ENCODE measurements at regions not wholly inside any gene's neighbourhood (a gene's known extent, or its start where the extent isn't known, plus 50 kb on each side); places are given as distances from the start of the nearest gene placed in this dataset.
"Not testable (repeated sequence)": the region's sequence is repeated elsewhere in the genome, so short reads cannot be mapped to it uniquely, and the experiment has no call there.

GRCh38 chr15:81785679-81786078, 260.1 kb downstream of the MEX3B start:
- Histone ChIP-seq H3K36me3 (ENCODE audit: insufficient read depth, low read length) (no peaks in the 10 kb centered on the region; the same call in 1 of the 2 replicates), H3K4me3 (ENCODE audit: low read length) (no peak overlapping the region), H3K9me3 (ENCODE audit: insufficient read depth, low read depth, low read length) (no peaks in the 10 kb centered on the region), H3K4me1 (ENCODE audit: insufficient read depth, low read length) (peaks cover 5% of the 10 kb centered on the region; the same call in 1 of the 2 replicates), H3K27me3 (ENCODE audit: insufficient read depth, low read length) (no peaks in the 10 kb centered on the region), H3K9ac (ENCODE audit: low read depth, low read length) (no peak overlapping the region), H3K27ac (ENCODE audit: low read depth, low read length) (no peak overlapping the region)
- WGBS: 91% methylated on average over 5 of the region's 5 CpGs

- H3K9ac ChIP-seq (ENCODE audit: low read depth, low read length): no peak overlapping the region
- H3K27ac ChIP-seq (ENCODE audit: low read depth, low read length): no peak overlapping the region
- H3K4me1 ChIP-seq (ENCODE audit: insufficient read depth, low read length): peaks cover 5% of the 10 kb centered on the region; the same call in 1 of the 2 replicates
- H3K27me3 ChIP-seq (ENCODE audit: insufficient read depth, low read length): no peaks in the 10 kb centered on the region
- H3K36me3 ChIP-seq (ENCODE audit: insufficient read depth, low read length): no peaks in the 10 kb centered on the region; the same call in 1 of the 2 replicates
- H3K4me3 ChIP-seq (ENCODE audit: low read length): no peak overlapping the region
- 82% methylated on average over 4 of the region's 4 CpGs for WGBS
- no peaks in the 10 kb centered on the region for H3K9me3 ChIP-seq (ENCODE audit: insufficient read depth, low read depth, low read length)
These were observed 260.6 kb downstream of the MEX3B start for GRCh38 chr15:81785181-81785580.

- no peak overlapping the region for H3K4me3 ChIP-seq (ENCODE audit: low read length)
- no peaks in the 10 kb centered on the region for H3K27me3 ChIP-seq (ENCODE audit: insufficient read depth, low read length)
- H3K27ac ChIP-seq (ENCODE audit: low read depth, low read length): no peak overlapping the region
- H3K9ac ChIP-seq (ENCODE audit: low read depth, low read length): no peak overlapping the region
- no peaks in the 10 kb centered on the region; the same call in 1 of the 2 replicates for H3K36me3 ChIP-seq (ENCODE audit: insufficient read depth, low read length)
- H3K4me1 ChIP-seq (ENCODE audit: insufficient read depth, low read length): peaks cover 5% of the 10 kb centered on the region; the same call in 1 of the 2 replicates
- H3K9me3 ChIP-seq (ENCODE audit: insufficient read depth, low read depth, low read length): no peaks in the 10 kb centered on the region
- 91% methylated on average over 6 of the region's 6 CpGs for WGBS
These were observed 261.1 kb downstream of the MEX3B start for GRCh38 chr15:81784751-81785150.

GRCh38 chr15:81783586-81783985, 262.2 kb downstream of the MEX3B start:
- Histone ChIP-seq H3K27ac (ENCODE audit: low read depth, low read length) (no peak overlapping the region), H3K4me3 (ENCODE audit: low read length) (no peak overlapping the region), H3K4me1 (ENCODE audit: insufficient read depth, low read length) (no peaks in the 10 kb centered on the region), H3K27me3 (ENCODE audit: insufficient read depth, low read length) (no peaks in the 10 kb centered on the region), H3K9me3 (ENCODE audit: insufficient read depth, low read depth, low read length) (no peaks in the 10 kb centered on the region), H3K9ac (ENCODE audit: low read depth, low read length) (no peak overlapping the region), H3K36me3 (ENCODE audit: insufficient read depth, low read length) (no peaks in the 10 kb centered on the region; the same call in 1 of the 2 replicates)
- WGBS: 94% methylated on average over 3 of the region's 3 CpGs

GRCh38 chr15:81783076-81783475, 262.7 kb downstream of the MEX3B start:
- H3K4me3 ChIP-seq (ENCODE audit: low read length): no peak overlapping the region
- no peak overlapping the region for H3K9ac ChIP-seq (ENCODE audit: low read depth, low read length)
- no peaks in the 10 kb centered on the region for H3K27me3 ChIP-seq (ENCODE audit: insufficient read depth, low read length)
- H3K4me1 ChIP-seq (ENCODE audit: insufficient read depth, low read length): no peaks in the 10 kb centered on the region
- no peaks in the 10 kb centered on the region for H3K9me3 ChIP-seq (ENCODE audit: insufficient read depth, low read depth, low read length)
- no peak overlapping the region for H3K27ac ChIP-seq (ENCODE audit: low read depth, low read length)
- H3K36me3 ChIP-seq (ENCODE audit: insufficient read depth, low read length): no peaks in the 10 kb centered on the region; the same call in 1 of the 2 replicates
- 93% methylated on average over 5 of the region's 5 CpGs for WGBS

GRCh38 chr15:81781395-81781794, 264.4 kb downstream of the MEX3B start:
- WGBS: 100% methylated on average over 2 of the region's 2 CpGs
- no peaks in the 10 kb centered on the region for H3K27me3 ChIP-seq (ENCODE audit: insufficient read depth, low read length)

GRCh38 chr15:81780966-81781365, 264.9 kb downstream of the MEX3B start:
- no peaks in the 10 kb centered on the region for H3K9me3 ChIP-seq (ENCODE audit: insufficient read depth, low read depth, low read length)
- no peaks in the 10 kb centered on the region; the same call in 1 of the 2 replicates for H3K36me3 ChIP-seq (ENCODE audit: insufficient read depth, low read length)
- no peak overlapping the region for H3K9ac ChIP-seq (ENCODE audit: low read depth, low read length)
- H3K27ac ChIP-seq (ENCODE audit: low read depth, low read length): no peak overlapping the region
- H3K4me1 ChIP-seq (ENCODE audit: insufficient read depth, low read length): no peaks in the 10 kb centered on the region
- no peak overlapping the region for H3K4me3 ChIP-seq (ENCODE audit: low read length)
- no peaks in the 10 kb centered on the region for H3K27me3 ChIP-seq (ENCODE audit: insufficient read depth, low read length)

More at GRCh38 chr15:81781395-81781794, 264.4 kb downstream of the MEX3B start:
- Histone ChIP-seq H3K27ac (ENCODE audit: low read depth, low read length) (no peak overlapping the region), H3K4me1 (ENCODE audit: insufficient read depth, low read length) (no peaks in the 10 kb centered on the region), H3K36me3 (ENCODE audit: insufficient read depth, low read length) (no peaks in the 10 kb centered on the region; the same call in 1 of the 2 replicates), H3K9me3 (ENCODE audit: insufficient read depth, low read depth, low read length) (no peaks in the 10 kb centered on the region), H3K4me3 (ENCODE audit: low read length) (no peak overlapping the region), H3K9ac (ENCODE audit: low read depth, low read length) (no peak overlapping the region)

GRCh38 chr15:81779181-81779580, 266.6 kb downstream of the MEX3B start:
- H3K4me1 ChIP-seq (ENCODE audit: insufficient read depth, low read length): no peaks in the 10 kb centered on the region
- no peak overlapping the region for H3K9ac ChIP-seq (ENCODE audit: low read depth, low read length)
- no peak overlapping the region for H3K4me3 ChIP-seq (ENCODE audit: low read length)
- H3K36me3 ChIP-seq (ENCODE audit: insufficient read depth, low read length): no peaks in the 10 kb centered on the region; the same call in 1 of the 2 replicates
- WGBS: 95% methylated on average over 2 of the region's 2 CpGs
- H3K27me3 ChIP-seq (ENCODE audit: insufficient read depth, low read length): no peaks in the 10 kb centered on the region
- H3K27ac ChIP-seq (ENCODE audit: low read depth, low read length): no peak overlapping the region
- H3K9me3 ChIP-seq (ENCODE audit: insufficient read depth, low read depth, low read length): no peaks in the 10 kb centered on the region

- no peak overlapping the region for H3K4me3 ChIP-seq (ENCODE audit: low read length)
- no peaks in the 10 kb centered on the region for H3K36me3 ChIP-seq (ENCODE audit: insufficient read depth, low read length)
- H3K9me3 ChIP-seq (ENCODE audit: insufficient read depth, low read depth, low read length): no peaks in the 10 kb centered on the region
- 97% methylated on average over 1 of the region's 1 CpG for WGBS
- no peak overlapping the region for H3K27ac ChIP-seq (ENCODE audit: low read depth, low read length)
- H3K27me3 ChIP-seq (ENCODE audit: insufficient read depth, low read length): no peaks in the 10 kb centered on the region
- no peaks in the 10 kb centered on the region for H3K4me1 ChIP-seq (ENCODE audit: insufficient read depth, low read length)
- no peak overlapping the region for H3K9ac ChIP-seq (ENCODE audit: low read depth, low read length)
These were observed 268.3 kb downstream of the MEX3B start for GRCh38 chr15:81777546-81777945.

GRCh38 chr15:81776976-81777375, 268.8 kb downstream of the MEX3B start:
- Histone ChIP-seq H3K9ac (ENCODE audit: low read depth, low read length) (no peak overlapping the region), H3K4me1 (ENCODE audit: insufficient read depth, low read length) (no peaks in the 10 kb centered on the region), H3K27me3 (ENCODE audit: insufficient read depth, low read length) (no peaks in the 10 kb centered on the region), H3K9me3 (ENCODE audit: insufficient read depth, low read depth, low read length) (no peaks in the 10 kb centered on the region), H3K27ac (ENCODE audit: low read depth, low read length) (no peak overlapping the region), H3K36me3 (ENCODE audit: insufficient read depth, low read length) (no peaks in the 10 kb centered on the region), H3K4me3 (ENCODE audit: low read length) (no peak overlapping the region)
- WGBS: 90% methylated on average over 7 of the region's 7 CpGs

GRCh38 chr15:81775779-81776178, 270.0 kb downstream of the MEX3B start:
- 95% methylated on average over 3 of the region's 4 CpGs for WGBS
- H3K27me3 ChIP-seq (ENCODE audit: insufficient read depth, low read length); H3K9me3 ChIP-seq (ENCODE audit: insufficient read depth, low read depth, low read length); H3K9ac ChIP-seq (ENCODE audit: low read depth, low read length); H3K4me1 ChIP-seq (ENCODE audit: insufficient read depth, low read length); H3K36me3 ChIP-seq (ENCODE audit: insufficient read depth, low read length); H3K4me3 ChIP-seq (ENCODE audit: low read length); H3K27ac ChIP-seq (ENCODE audit: low read depth, low read length): not testable (repeated sequence)

- Histone ChIP-seq H3K9ac (ENCODE audit: low read depth, low read length) (no peak overlapping the region), H3K27me3 (ENCODE audit: insufficient read depth, low read length) (no peaks in the 10 kb centered on the region), H3K36me3 (ENCODE audit: insufficient read depth, low read length) (no peaks in the 10 kb centered on the region)
These were observed 271.5 kb downstream of the MEX3B start for GRCh38 chr15:81774309-81774708.

More at GRCh38 chr15:81774309-81774708, 271.5 kb downstream of the MEX3B start:
- no peaks in the 10 kb centered on the region for H3K4me1 ChIP-seq (ENCODE audit: insufficient read depth, low read length)
- no peaks in the 10 kb centered on the region for H3K9me3 ChIP-seq (ENCODE audit: insufficient read depth, low read depth, low read length)
- no peak overlapping the region for H3K27ac ChIP-seq (ENCODE audit: low read depth, low read length)
- no peak overlapping the region for H3K4me3 ChIP-seq (ENCODE audit: low read length)
